HG03439 (cell line): ENCODE measurements at regions not wholly inside any gene's neighbourhood (a gene's known extent, or its start where the extent isn't known, plus 50 kb on each side); places are given as distances from the start of the nearest gene placed in this dataset.
"Not testable (repeated sequence)": the region's sequence is repeated elsewhere in the genome, so short reads cannot be mapped to it uniquely, and the experiment has no call there.

ENCODE experiments used
- ATAC-seq: cut with Tn5 transposase; IDR thresholded peaks from one replicate; pipeline ENCODE4 v1.9.1; 2021; ENCODE audit warnings: mild to moderate bottlenecking, moderate library complexity; ENCODE audit not compliant: unreplicated experiment

DNA sequence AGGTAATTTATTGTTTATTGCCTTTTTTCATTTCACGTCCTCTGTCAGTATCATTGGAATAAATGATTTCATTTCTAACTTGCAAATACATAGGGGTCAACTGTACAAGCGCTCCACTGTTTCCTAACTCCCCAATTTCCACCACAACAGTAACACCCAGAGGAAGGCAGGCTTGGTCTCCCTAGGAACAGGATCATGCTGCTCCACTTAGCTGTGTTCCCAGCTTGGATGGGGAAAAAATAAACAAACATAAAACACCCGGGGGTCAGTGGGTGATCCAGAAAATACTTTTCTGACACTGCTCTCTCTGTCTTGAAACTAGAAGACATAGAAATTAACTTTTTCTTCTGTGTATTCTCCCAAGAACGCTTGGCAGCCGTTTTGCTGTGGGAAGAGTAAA, 772.5 kb downstream of the TRIML1 start:
- no peak for ATAC-seq

DNA sequence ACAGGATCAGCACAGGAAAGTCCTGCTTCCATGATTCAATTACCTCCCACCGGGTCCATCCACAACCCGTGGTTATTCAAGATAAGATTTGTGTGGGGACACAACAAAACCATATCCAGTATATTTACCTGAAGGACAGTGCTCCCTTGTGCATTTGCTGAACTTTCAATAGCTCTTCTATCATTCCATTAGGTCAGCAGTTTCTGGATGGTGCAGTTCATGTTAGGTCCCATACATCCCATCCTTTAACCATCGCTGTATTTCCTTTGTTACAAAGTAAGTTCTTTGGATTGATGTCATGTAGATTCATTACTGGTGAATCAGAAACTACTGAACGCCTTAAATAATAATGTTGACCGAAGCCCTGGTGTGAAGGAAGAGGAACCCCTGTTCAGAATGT, 775.9 kb downstream of the TRIML1 start:
- no peak for ATAC-seq

DNA sequence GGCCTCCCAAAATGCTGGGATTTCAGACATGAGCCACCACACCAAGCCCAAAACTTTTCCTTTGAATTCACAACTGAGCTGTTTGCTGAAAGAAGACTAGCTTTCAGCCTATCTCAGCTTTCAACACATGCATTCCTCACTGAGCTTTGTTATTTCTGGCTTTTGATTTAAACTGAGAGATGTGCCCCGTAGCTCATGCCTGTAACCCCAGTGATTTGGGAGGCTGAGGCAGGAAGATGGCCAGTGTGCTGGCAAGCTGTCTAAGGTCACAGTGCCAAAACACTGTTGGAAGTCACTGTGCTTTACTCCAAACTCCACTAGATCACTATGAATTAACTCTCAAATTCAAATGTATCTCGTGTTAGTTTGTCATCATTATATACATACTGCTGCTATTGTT, 779.5 kb downstream of the TRIML1 start:
- ATAC-seq, result no peak

DNA sequence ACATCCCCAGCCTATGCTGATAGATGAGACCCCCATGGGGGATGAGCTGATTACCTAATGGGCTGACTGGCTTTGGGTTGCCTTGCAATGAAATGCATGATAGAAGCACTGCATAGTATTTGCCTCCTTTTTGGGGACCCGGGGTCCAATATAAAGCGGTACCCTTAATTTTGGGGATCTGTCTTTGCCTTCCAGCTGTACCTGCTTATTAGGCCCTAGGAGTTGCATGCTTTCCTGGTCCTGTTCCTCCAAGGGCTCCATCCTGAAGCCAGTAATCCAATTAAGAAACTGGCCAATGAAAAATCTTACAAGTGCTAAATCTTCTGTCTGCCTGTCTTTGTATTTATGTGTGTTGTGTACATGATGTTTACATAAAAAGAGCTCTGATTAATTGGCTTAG, 791.6 kb downstream of the TRIML1 start:
- ATAC-seq, result no peak

DNA sequence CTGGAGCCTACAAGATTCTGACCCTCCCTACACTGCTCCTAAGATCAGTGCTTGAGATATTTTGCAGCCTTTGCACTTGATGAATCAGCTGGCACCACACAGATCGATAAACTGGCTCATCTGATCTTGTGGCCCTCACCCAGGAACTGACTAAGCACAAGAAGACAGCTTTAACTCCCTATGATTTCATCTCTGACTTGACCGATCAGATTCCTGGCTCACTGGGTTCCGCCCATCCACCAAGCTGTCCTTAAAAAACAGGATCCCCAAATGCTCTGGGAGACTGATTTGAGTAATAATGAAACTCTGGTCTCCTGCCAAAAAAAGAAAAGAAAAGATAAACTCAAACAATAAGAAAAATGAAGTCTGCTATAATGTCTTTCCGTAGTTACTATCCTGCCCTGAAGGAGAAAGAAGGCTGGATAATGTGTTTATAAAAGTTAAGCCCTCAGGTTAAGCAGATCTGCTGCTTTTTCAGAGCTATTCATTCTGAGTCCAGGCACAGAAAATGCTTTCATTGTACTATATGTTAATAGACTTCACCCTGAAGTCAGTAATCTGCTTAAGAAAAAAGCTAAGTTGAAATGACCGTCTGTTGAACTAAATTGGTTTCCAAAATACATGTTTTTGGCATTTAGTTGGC, 795.2 kb downstream of the TRIML1 start:
- no peak for ATAC-seq

DNA sequence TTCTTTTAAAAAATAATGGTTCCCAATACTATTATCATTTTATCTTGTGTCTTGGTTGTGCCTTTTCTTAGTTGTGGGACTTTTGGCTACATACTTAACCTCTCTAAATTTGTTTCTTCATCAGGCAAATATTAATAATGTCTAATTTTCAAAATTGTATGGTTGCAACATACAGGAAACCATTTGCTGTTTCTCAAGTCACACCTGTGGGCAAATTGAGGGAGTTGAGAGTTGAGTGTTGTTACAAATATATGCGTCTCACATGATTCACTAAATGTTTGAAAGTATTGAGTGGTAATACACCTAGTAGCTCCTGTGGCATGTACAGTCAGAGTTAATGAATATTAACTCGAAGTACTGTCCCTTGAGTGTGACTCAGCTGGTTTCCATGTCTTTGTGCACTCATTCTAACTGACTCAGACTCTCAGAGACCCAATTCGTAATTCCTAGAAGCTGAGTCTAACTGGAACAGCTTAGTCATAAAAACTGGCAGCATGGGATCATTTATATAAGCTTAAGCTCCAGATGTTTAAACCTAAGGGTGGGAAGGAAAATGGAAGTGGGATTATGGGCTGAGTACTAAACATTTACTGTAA, 802.4 kb downstream of the TRIML1 start:
- ATAC-seq, result no peak

DNA sequence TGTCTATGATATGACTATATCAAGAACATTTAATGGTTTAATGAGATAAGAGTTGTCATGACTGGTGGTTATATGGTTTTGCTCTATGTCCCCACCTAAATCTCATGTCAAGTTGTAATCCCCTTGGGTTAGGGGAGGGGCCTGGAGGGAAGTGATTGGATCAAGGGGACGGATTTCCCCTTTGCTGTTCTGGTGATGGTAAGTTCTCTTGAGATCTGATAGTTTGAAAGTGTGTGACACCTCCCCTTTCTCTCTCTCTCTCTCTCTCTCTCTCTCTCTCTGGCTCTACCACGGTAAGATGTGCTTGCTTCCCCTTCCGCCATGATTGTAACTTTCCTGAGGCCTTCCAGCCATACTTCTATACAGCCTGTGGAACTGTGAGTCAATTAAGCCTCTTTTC, 803.4 kb downstream of the TRIML1 start:
- ATAC-seq, result no peak

DNA sequence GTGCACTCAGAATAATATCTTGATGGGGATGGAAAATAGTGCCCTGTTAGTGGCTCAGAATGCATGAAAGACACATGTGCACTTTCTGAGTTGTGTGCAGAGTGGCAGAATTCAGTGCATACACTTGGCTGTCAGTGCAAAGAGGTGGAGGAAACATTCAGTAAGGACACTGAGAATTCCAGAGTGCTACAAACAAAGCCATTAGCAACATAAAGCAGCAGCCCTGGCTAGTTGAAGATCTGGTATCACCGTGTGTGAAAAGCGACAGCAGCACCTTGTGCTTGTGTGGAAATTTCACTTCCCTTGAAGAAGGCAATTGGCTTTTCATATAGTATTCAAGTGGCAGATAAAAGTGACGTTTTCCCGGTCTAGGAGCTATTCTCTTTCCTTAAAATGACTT, 810.4 kb downstream of the TRIML1 start:
- no peak for ATAC-seq

DNA sequence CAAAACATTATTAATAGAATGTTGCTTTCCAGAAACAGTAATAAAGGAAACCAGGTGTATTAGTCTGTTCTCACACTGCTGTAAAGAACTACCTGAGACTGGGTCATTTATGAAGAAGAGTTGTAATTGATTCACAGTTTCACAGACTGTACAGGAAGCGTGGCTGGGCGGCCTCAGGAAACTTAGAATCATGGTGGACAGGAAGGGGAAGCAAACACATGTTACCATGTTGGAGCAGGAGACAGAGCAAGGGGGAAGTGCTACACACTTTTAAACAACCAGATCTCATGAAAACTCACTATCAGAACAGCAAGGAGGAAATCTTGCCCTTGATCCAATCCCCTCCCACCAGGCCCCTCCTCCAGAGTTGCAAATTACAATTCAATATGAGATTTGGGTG, 815.8 kb downstream of the TRIML1 start:
- no peak for ATAC-seq

DNA sequence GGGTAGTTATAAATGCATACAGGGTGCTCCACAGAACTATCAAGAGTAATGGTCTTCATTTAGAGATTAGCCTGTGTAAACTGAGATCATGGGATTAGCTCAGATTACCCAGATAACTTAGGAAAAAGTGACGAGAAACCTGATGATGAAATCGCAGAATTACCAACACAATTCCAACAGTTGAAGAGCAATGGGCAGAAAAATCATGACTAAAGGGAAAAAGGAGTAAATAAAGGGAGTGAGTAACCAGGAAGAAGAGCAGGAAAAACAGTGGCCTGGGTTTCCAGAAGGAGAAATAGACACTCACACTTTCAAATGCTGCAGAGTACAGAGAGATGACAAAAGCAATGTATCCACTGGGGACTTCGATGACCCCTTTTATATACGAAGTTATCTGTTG, 817.3 kb downstream of the TRIML1 start:
- no peak for ATAC-seq

DNA sequence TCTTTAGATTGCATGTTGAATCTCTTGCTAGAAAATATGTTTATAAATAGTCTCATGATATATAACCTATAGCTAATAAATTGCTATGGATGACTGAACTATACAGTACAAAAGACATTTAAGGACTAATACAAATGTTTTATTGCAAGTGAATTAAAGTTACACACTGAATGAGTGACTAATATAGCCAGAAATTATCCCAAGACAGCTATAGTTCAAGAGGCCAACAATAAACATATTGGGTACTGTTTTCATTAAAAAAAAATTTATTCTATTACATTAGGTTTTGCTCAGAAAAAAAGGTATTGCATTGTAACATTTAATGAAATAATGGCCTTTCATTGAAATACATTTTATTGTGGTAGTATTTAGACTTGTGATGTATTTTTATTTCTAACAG, 819.1 kb downstream of the TRIML1 start:
- ATAC-seq, result no peak

DNA sequence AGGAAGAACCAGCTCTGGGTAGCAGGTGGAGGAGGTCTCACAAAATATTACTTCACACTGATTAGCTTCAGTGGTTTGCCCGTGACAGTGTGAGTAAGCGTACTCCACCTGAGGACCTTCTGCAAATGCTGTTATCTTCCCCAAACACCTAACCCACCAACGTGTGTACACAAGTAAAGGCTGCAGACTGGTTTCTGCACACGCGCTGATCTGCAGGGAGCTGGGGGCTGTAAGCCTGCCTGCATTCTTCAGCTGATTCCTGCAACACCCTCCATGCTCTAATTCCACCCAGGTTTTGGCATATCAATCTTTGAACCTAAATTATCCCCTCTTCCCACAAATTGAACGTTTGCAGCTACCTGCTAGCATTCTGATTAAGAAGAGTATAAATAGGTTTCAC, 820.2 kb downstream of the TRIML1 start:
- no peak for ATAC-seq

DNA sequence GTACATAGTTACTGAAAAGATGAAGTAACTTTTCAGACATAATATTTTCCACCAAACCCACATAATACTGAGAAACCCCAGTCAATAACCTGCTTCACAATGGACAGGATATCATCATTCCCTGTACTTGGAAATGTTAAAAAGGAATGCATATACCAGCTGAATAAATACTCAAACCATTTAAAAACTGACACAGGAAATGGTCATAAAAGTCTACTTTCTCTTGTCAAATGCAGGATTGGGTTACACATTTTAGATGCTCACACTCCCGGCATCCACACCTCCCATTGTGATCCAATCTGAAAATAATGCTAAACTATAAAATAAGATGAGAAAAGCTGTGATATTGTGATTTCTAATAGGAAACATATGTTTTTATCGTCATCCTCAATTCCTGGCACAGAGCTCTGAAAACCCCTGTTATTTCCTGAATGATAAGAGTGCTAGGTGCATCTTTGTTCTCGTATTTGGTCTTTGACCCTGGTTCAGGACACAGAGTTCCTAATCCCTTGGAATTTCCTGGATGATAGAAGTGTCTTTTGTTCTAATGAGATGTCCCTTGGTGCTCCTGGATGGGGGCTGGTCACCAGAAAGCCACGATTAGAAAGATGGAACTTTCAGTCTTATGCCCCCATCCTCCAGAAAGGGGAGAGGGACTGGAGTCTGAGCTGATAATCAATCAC, 821.3 kb downstream of the TRIML1 start:
- no peak for ATAC-seq

DNA sequence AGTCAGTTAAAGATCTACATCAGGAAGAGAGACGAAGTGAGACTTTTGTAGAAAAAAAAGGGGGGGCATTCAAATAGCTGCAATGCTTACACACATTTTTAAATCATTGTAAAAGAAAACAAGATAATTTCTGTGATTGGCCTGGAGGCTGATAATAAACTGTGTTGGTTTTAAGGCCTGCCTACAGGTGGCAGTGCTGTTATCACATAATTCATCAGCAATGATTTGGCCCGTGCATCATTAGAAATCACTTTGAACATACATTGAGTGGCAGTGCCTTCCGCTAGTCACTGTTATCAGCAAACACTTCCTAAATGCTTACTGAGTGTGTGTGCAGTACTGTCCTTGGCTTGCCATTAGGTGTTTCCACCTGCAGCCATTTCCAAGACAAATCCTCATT, 831.9 kb downstream of the TRIML1 start:
- ATAC-seq, result no peak

DNA sequence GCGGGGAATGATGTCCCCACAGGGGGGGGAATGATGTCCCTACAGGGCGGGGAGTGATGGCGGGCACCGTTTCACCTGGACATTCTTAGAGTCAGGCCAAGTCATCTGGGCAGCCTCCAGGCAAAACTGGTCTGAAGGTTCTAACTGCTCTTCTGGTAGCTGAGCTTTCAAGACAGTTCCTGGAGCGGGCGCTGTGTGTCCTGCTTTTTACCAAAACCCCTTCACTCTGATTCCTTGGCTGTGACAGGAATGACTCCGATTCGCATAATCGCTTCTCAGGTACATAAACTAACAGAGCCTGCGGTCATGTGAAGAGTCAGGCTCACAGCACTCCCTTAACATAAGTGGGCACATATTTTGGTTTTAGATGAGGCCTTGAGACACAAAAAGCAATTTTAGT, 836.0 kb downstream of the TRIML1 start:
- ATAC-seq, result no peak

DNA sequence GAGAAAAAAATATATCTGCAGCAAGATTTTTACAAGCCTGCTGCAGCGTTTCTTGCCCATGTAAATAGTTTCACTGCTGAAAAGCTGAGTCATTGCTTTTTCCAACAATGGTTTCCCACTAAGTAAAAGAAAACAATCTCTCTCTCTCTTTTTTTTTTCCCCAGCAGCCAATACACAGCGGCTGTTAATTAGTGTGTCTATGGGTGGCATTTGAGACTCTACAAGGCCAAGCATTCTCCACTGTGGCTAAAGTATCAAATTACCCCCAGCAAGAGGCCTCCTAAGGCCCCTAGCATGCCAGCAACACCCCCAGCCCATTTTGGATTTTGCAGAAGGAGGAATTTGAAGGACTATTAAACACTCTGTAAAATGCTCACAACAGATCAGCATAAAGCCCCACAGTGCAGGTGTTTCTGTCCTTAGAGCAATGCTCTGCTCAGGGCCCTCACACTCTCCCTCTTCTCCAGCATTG, 837.4 kb downstream of the TRIML1 start:
- no peak for ATAC-seq

DNA sequence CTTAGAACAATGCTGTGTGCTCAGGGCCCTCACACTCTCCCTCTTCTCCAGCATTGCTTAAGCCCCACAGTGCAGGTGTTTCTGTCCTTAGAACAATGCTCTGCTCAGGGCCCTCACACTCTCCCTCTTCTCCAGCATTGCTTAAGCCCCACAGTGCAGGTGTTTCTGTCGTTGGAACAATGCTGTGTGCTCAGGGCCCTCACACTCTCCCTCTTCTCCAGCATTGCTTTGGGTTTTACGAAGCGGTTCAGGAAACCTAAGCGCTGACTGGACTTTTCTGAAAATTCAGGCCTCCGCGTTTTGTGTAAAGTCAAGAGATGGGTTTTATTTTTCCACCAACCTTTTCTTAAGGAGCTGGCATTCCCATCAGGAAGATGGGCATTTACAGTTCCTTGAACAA, 838.0 kb downstream of the TRIML1 start:
- not testable (repeated sequence) for ATAC-seq

DNA sequence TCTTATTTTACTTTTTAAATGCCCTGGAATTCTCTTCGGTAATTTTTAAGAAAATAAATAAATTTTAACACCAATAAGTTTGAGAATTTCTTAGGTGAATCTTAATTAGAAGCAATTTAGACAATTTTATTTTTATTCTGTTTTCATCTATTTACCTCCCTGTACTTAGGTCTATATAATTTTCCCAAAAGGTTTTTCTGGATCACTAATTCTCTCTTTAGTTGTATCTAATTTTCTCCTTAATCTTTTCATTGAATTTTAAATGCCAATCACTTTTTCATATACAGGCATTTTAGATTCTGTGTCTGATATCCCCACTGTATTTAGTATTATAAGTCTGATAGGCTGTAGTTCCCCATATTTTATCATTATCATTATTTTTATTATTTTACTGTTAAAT, 845.3 kb downstream of the TRIML1 start:
- ATAC-seq, result no peak

DNA sequence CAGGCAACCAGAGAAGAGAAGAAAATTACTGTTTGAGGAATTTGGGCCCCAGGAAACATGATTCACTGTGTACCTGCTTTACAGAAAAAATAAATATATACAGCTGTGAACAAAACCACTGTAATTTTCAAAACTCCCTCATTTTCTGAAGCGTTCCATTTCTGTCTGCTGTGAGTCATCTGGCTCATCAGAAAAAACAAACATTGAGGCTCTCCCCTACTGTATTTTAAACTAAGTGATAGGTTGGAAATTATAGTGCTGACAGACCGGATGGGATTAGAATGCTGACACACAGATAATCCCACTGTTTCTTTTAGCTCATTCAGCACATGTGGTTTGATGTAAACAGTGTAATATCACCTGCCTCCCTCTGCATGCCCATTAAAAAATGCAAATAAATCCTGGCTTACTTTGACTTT, 847.0 kb downstream of the TRIML1 start:
- ATAC-seq, result no peak

DNA sequence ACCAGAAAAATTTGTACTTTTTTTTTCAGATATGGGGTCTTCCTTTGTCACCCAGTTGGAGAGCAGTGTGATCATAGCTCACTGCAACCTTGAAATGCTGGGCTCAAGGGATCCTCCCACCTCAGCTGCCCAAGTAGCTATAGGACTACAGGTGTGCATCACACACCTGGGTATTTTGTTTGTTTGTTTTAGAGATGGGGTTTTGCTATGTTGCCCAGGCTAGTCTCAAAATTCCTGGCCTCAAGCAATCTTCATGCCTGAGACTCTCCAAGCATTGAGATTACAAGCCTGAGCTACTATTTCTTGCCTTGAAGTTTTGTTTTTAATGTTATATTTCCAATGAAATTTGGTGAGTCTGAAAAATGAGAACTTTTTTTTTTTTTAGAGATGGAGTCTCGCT, 847.8 kb downstream of the TRIML1 start:
- ATAC-seq, result no peak

DNA sequence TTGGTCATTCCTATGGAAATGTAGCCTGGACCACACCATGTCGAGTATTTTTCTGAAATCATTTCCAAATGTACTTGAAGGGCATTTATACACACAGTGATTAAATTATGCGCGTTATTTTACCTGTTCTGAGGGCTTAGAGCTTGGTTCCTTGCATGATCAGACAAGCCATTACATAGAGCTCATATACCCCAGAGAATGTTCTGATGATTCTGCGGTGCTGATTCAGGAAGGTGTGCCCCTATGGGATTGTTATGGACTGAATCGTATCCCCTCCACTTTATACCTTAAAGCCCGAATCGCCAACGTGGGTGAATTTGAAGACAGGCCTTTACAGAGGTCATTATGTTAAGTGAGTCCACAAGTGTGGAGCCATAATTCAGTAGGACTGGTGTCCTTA, 848.9 kb downstream of the TRIML1 start:
- ATAC-seq, result no peak

DNA sequence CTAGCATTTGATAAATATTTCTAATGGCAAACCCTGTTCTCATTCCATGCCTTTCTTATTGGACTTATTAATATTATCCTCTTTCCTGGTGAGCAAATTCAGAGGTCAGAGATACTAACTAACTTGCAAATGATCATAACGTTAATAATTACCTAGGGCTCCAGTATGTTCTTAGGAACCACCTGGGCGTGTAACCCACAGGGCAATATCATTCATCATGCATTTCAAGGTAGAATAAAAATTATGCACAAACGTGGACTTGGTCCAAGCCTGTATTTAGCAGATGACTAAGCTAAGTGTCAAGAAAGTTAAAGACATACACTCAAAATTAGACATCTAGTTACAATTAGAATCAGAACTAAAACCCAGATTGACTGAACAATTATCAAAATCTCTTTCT, 850.1 kb downstream of the TRIML1 start:
- no peak for ATAC-seq
